Lung microvascular endothelial cell (primary cell): ENCODE measurements at regions not wholly inside any gene's neighbourhood (a gene's known extent, or its start where the extent isn't known, plus 50 kb on each side); places are given as distances from the start of the nearest gene placed in this dataset.
A peak's percentile ranks its signal among the peaks of the same experiment; 100 is the strongest.

ENCODE experiments used
- DNase-seq, 2 donors: peaks; one replicate each; pipeline versions ENCODE4 v3.0.0 to v3.0.0-alpha.2; 2010; ENCODE audit warnings: low read depth in 2 of 2

DNA sequence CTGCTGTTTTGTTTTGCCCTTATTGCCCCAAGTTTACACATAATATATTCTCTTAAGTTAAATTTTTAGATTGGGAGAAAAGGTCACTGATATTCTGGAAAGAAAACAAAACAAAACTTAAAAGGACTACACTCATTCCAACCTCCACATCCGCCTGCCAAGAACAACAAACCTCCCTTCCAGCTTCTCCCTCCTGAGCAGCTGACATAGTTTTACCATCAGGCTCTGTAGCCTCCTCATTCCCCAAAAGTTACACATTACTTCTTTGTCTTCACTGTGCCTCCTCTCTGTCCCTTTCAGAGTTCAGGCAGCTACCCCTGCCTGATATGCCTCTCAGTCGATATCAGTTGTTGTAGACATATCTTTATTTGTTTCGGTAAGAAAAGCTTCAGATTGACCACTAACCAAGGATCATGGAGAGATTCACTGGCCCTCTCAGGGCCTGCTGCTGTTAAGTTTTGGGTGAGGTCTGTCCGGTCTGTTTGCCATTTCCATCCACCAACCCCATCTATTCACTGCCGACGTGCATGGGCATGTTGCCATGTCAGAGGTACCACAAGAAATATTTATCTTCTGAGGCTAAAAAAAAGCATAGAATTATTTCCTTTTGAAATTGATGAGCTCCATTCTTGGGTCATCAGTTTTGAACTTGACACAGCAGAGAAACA, 164.1 kb downstream of the GASK1B start:
- peak; percentile 66 to 76 for DNase-seq

DNA sequence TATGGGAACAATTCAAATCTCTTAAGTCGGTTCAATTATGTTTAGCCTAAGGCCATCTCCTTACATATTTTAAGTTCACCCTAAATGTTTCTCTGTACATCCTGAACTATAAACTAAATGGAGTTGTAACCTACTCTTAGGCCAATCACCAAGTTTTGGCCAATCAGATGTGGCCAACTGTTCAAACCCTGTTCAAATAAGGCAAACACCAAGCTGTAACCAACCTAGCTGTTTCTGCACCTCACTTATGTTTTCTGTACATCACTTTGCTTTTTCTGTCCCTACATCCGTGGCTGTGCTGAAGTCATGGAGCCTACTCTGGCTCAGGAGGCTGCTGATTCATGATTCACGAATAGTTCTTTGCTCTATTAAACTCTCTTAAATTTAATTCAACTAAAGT, 165.3 kb downstream of the GASK1B start:
- DNase-seq = peak; percentile 22 to 42

DNA sequence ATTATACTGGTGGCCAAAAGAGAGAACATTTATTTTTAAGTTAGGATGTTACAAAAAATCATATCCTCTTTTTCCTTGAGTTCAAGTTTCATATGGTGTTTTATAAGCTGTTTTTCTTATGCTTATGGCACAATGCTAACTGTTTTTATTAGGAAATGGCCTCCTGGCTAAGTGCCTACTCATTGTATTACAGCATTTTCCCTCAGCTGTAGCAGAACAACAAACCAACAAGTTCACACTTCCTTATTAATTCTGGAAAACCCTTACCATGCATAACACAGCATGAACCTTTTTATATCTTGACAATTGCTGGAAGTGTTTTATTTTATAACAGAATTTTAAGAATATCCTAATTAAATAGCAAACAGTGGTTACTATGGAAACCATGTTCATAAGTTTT, 165.8 kb downstream of the GASK1B start:
- peak; percentile 95 to 97 for DNase-seq

- DNase-seq = no peak
Measured at GRCh38 chr4:158005021-158005420, 167.8 kb downstream of the GASK1B start.

GRCh38 chr4:158004101-158004500, 168.7 kb downstream of the GASK1B start:
- DNase-seq = no peak

- no peak for DNase-seq
Measured at GRCh38 chr4:158003212-158003611, 169.6 kb downstream of the GASK1B start.

- DNase-seq = no peak
Measured at GRCh38 chr4:158002173-158002572, 170.7 kb downstream of the GASK1B start.

GRCh38 chr4:158001756-158002155, 171.1 kb downstream of the GASK1B start:
- no peak for DNase-seq

DNA sequence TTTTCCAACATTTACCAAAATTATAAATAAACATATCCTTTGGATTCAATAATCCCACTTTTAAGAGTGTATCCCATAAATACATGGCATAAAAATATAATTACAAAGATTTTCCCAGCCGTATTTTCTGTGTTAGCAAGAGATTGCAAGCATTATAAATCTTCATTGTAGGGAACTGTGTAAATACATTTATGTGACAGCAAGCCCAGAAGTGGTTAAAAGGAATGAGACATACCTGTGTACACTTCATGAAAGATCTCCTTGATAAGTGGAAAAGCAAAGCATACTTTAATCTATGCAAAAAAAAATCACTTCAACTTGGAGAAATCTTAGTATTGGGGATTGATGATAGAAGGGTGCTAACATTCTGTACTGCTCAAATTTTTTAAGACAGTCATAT, 173.1 kb downstream of the GASK1B start:
- no peak for DNase-seq

- no peak for DNase-seq
Measured at GRCh38 chr4:157997296-157997695, 175.5 kb downstream of the GASK1B start.

- DNase-seq = peak in 1 of 2 donors; percentile 68
Measured at GRCh38 chr4:157996061-157997028, 176.5 kb downstream of the GASK1B start.

- peak in 1 of 2 donors; percentile 26 for DNase-seq
Measured at GRCh38 chr4:157994863-157995262, 178.0 kb downstream of the GASK1B start.

DNA sequence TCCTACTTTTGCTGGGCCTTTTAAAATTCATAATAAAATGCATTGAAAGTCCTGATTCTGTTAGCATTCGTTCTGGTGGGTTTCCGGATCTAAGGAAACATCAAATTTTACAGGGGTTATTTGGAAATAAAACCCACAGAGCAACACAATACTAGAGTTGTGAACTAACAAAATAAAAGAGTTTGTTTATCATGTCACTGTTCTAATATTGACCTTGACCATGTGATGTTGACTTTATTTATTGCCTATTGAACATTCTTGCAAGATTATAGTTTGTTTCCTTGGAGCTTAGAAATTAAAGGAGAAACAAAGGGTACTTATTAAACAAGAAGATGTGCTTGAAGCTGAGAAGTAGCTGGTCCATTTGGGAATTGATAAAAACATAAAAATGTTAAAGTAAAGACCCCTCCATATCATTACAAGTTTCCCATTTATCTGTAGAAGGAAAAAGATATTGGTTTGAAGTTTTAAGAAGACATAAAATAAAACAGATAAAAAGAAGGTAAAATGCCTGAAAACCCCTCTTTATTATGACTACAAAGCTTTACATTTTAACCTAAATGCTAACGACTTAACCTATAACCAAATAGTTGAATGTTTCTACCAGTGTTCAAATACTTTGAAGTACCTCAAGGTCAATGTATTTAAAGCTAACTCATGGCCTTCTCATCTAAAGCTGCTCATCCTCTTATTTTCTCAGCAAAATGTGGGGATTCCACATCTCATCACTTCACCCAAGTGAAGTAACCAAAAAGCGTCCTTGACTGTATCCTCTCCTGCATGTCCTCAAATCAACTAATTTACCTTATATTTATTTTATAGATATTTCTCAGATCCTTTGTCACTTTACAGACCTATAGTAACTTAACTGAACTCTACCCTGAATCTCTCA, 179.6 kb downstream of the GASK1B start:
- no peak for DNase-seq

DNA sequence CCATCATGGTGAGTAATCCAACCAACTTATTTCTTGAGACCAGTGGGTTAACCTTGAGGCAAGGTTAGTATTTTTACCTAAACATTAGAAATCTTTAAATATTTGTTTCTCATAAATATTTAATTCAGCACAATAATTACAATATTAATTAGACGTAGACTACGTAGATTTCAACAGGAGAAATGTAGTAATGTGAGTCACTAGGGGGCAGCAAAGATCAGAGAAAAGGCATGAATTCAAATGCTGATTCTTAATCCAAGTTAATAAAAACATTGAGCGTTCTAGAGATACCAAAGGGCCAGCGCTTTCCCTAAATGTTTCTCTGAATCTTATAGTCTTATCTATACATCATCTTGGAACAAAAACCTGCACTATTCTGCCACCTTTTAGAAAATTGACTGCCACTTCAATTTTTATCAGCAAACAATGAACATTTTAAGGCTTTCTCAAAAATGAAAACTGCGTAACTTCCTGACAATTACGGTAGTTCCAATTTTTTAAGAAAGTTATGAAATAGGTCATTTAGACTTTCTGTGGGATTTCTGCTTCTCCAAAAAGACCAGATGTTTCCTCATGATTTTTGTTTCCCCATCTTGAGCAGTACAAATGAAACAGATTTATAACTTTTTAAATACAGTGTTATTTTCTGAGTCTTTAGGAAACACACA, 180.7 kb downstream of the GASK1B start:
- DNase-seq = peak; percentile 87 to 89

GRCh38 chr4:157988641-157989040, 184.2 kb downstream of the GASK1B start:
- DNase-seq = no peak

DNA sequence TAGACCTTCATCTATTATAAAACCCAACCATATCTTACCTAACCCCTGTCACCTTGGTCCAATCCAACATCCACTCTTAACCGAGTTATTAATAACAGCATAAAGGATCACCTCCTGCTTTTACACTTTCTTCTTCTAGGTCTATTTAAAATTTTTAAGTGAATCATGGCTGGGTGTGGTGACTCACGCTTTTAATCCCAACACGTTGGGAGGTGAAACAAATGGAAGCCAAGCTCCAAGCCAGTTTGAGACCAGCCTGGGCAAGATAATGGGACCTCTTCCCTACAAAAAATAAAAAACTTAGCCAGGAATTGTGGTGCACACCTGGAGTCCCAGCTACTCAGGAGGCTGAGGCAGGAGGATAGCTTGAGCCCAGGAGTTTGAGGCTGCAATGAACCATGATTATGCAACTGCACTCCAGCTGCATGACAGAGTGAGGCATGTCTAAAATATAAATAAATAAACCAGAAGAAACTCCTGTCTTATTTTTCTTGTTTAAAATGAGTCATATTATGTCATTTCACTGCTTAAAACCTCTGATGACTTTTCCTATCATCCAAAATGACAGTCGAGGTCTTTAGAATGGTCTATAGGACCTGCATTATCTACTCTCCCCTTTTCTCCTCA, 188.4 kb downstream of the GASK1B start:
- DNase-seq = no peak

DNA sequence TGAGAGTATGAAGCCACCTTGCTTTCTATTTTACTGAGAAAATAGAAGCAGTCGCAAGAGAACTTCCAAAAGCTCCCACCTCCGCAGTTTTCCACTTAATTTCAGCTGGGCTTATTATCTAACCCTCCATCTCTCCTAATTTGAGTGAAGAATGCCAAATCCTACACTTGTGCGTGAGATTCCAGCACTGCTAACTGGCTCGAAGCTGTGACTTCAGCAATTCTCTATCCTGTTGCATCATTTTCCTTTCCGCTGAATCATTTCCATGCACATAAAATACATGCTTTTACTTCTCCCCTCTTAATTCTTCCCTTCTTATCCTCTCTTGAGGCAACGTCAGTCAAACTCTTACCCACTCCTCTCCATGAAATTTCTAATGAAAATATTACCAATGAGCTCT, 189.5 kb downstream of the GASK1B start:
- peak in 1 of 2 donors; percentile 57 for DNase-seq

DNA sequence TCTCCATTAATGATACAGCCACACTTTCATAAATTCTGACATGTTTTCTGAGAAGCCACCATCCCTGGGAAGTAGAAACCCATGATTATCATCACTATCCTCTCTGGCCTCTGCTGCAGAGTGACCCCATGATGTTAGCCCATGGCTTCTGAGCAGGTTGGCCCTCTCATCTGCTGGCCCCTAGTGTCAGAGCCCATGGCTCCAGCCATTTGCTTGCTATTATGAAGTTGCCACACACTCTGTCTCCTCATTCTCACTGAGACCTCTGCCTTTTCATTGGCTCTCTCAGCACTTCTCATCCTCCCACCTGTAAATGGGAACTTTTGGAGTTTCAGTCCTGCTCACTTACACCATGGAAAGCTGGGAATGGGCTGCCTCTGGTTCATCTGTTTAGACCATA, 192.7 kb downstream of the GASK1B start:
- DNase-seq = no peak

- peak; percentile 73 to 82 for DNase-seq
Measured at GRCh38 chr4:157978680-157979361, 194.0 kb downstream of the GASK1B start.

DNA sequence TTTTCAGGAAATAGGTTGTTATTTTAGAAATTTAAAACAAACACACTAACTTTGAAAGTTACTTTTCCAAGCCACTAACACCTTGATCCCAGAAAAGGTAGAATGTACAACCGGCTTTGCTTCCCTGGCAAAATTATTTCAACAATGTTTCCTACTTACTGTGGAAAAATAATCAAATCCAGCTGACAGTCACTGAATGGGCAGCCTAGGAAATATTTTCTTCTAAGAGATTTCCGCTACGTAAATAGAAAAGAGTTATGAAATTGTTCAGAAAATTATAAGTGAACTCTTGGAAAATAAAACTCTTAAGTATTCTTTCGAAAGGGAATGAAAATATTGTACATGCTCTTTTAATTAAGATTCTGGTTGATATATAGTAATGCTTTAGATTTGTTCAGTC, 195.7 kb downstream of the GASK1B start:
- DNase-seq = peak in 1 of 2 donors; percentile 28
